ENCODE measurements at regions not wholly inside any gene's neighbourhood (a gene's known extent, or its start where the extent isn't known, plus 50 kb on each side); places are given as distances from the start of the nearest gene placed in this dataset.
"Not testable (repeated sequence)": the region's sequence is repeated elsewhere in the genome, so short reads cannot be mapped to it uniquely, and the experiment has no call there.

DNA sequence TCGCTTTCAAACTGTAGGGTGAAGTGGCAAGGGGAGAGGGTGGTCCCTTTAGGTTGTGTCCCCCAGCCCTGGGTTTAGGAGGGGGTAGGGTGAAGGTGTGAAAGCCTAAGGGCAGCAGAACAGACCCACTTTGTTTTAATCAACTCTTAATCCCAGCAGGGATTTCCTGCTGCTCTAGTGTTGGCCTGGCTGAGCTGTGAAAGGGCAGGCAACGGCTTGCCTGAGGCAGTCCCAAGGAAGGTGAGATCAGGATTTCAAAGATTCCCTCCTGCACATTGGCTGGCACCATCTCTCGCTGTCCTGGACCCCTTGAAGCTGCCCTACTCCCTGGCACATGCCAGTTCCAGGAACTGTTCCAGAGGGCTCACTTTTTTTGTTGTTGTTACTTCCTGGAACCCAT lies 221.3 kb downstream of the INSC start:
- Histone ChIP-seq H3K27me3 (ENCODE audit: control insufficient read depth in 2 of 2, insufficient read depth in 1 of 2, low read length in 1 of 2) (no peaks in the 10 kb centered on the region), H3K27ac (ENCODE audit: low read depth in 1 of 2, low read length in 1 of 2) (no peak overlapping the region), H3K4me1 (ENCODE audit: control insufficient read depth in 2 of 2, insufficient read depth in 2 of 2, low read length in 2 of 2) (no peaks in the 10 kb centered on the region), H3K36me3 (ENCODE audit: control insufficient read depth in 2 of 2, insufficient read depth in 2 of 2, low read length in 1 of 2) (no peaks in the 10 kb centered on the region), H3K4me3 (ENCODE audit: low read length in 2 of 2) (no peak overlapping the region), H3K9me3 (ENCODE audit: control insufficient read depth in 2 of 2, insufficient read depth in 1 of 2, low read length in 1 of 2) (no peaks in the 10 kb centered on the region)
- WGBS = 52% methylated on average over 3 of the region's 3 CpGs
- DNase-seq (ENCODE audit: low read depth in 6 of 9, low spot score in 9 of 9) = no peak

DNA sequence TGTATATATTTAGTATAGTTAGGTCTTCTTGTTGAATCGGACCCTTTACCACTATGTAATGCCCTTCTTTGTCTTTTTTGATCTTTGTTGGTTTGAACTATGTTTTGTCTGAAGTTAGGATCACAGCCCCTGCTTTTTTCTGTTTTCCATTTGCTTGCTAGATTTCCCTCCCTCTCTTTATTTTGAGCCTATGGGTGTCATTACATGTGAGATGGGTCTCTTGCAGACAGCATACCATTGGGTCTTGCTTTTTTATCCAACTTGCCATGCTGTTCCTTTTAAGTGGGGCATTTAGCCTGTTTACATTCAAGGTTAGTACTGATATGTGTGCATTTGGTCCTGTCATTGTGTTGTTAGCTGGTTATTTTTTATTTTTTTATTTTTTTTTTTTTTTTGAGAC lies 224.6 kb downstream of the INSC start:
- WGBS = 95% methylated on average over 1 of the region's 1 CpG
- Histone ChIP-seq H3K9me3 (ENCODE audit: control insufficient read depth in 2 of 2, insufficient read depth in 1 of 2, low read length in 1 of 2) (no peaks in the 10 kb centered on the region), H3K27me3 (ENCODE audit: control insufficient read depth in 2 of 2, insufficient read depth in 1 of 2, low read length in 1 of 2) (no peaks in the 10 kb centered on the region), H3K36me3 (ENCODE audit: control insufficient read depth in 2 of 2, insufficient read depth in 2 of 2, low read length in 1 of 2) (no peaks in the 10 kb centered on the region), H3K4me1 (ENCODE audit: control insufficient read depth in 2 of 2, insufficient read depth in 2 of 2, low read length in 2 of 2) (no peaks in the 10 kb centered on the region), H3K4me3 (ENCODE audit: low read length in 2 of 2) (no peak overlapping the region), H3K27ac (ENCODE audit: low read depth in 1 of 2, low read length in 1 of 2) (no peak overlapping the region)
- no peak for DNase-seq (ENCODE audit: low read depth in 6 of 9, low spot score in 9 of 9)

DNA sequence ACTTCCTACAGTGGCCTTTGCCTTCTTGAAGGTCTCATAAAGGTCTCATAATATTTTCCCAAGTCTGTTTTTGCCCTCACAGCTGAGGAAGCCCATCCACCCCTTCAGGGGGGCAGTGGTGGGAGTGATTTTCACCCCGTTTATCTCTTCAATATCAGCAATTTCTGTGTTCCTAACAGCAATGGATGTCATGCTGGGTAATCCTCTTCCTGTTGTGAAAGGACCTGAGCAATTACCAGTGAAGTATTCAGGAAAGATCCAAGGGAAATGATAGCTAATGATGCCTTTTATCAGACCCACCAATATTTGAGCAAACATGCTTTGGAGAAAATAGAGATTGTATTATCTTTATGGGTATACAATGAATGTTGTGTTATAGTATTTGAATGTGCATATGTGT lies 226.9 kb downstream of the INSC start:
- no peaks in the 10 kb centered on the region for H3K9me3 ChIP-seq (ENCODE audit: control insufficient read depth in 2 of 2, insufficient read depth in 1 of 2, low read length in 1 of 2)
- H3K4me1 ChIP-seq (ENCODE audit: control insufficient read depth in 2 of 2, insufficient read depth in 2 of 2, low read length in 2 of 2) = no peaks in the 10 kb centered on the region
- DNase-seq (ENCODE audit: low read depth in 6 of 9, low spot score in 9 of 9) = no peak
- H3K36me3 ChIP-seq (ENCODE audit: control insufficient read depth in 2 of 2, insufficient read depth in 2 of 2, low read length in 1 of 2) = no peaks in the 10 kb centered on the region
- no peaks in the 10 kb centered on the region for H3K27me3 ChIP-seq (ENCODE audit: control insufficient read depth in 2 of 2, insufficient read depth in 1 of 2, low read length in 1 of 2)
- H3K27ac ChIP-seq (ENCODE audit: low read depth in 1 of 2, low read length in 1 of 2) = no peak overlapping the region
- 39% methylated on average over 1 of the region's 1 CpG for WGBS
- H3K4me3 ChIP-seq (ENCODE audit: low read length in 2 of 2) = no peak overlapping the region

DNA sequence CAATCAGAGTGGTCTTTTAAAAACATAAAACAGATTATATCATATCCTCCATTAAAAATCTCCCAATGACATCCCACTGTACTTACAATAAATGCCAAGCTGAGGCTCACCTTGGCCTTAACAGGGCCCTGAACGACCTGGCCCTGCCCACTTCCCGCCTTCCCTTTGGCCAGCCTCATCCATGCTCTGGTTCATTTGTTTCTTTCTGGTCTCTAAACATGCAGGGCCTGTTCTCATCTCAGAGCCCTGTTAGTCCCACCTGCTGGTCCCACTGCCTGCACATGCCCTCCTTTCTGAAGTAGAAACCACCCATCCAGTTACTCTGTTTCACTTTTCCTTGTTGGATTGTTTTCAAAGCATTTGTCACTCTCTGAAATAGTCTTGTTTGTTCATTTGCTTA lies 227.4 kb downstream of the INSC start:
- H3K27ac ChIP-seq (ENCODE audit: low read depth in 1 of 2, low read length in 1 of 2) = no peak overlapping the region
- 59% methylated on average over 2 of the region's 2 CpGs for WGBS
- no peaks in the 10 kb centered on the region for H3K36me3 ChIP-seq (ENCODE audit: control insufficient read depth in 2 of 2, insufficient read depth in 2 of 2, low read length in 1 of 2)
- DNase-seq (ENCODE audit: low read depth in 6 of 9, low spot score in 9 of 9) = no peak
- no peaks in the 10 kb centered on the region for H3K27me3 ChIP-seq (ENCODE audit: control insufficient read depth in 2 of 2, insufficient read depth in 1 of 2, low read length in 1 of 2)
- H3K4me1 ChIP-seq (ENCODE audit: control insufficient read depth in 2 of 2, insufficient read depth in 2 of 2, low read length in 2 of 2) = no peaks in the 10 kb centered on the region
- H3K4me3 ChIP-seq (ENCODE audit: low read length in 2 of 2) = no peak overlapping the region
- no peaks in the 10 kb centered on the region for H3K9me3 ChIP-seq (ENCODE audit: control insufficient read depth in 2 of 2, insufficient read depth in 1 of 2, low read length in 1 of 2)

DNA sequence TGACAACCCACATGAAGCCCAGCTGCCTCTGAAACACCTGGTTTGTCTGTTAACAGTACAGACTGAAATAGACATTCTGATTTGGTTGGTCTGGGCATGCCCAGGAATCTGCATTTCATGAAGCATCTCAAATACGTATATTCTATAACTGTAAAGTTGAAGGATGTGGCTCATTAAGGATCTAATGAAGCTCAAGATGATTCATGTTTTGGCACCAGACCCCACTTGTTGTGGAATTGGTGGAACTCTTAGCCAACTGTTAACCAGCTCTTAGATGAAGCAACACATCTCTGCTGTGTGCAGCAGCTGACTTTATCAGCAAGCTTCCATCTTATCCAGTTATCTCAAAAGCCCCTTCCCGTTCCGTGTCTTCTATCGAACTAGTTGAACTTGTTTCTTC lies 232.2 kb downstream of the INSC start:
- Histone ChIP-seq H3K9me3 (ENCODE audit: control insufficient read depth in 2 of 2, insufficient read depth in 1 of 2, low read length in 1 of 2) (no peaks in the 10 kb centered on the region), H3K27ac (ENCODE audit: low read depth in 1 of 2, low read length in 1 of 2) (no peak overlapping the region), H3K36me3 (ENCODE audit: control insufficient read depth in 2 of 2, insufficient read depth in 2 of 2, low read length in 1 of 2) (no peaks in the 10 kb centered on the region), H3K27me3 (ENCODE audit: control insufficient read depth in 2 of 2, insufficient read depth in 1 of 2, low read length in 1 of 2) (no peaks in the 10 kb centered on the region), H3K4me1 (ENCODE audit: control insufficient read depth in 2 of 2, insufficient read depth in 2 of 2, low read length in 2 of 2) (no peaks in the 10 kb centered on the region), H3K4me3 (ENCODE audit: low read length in 2 of 2) (no peak overlapping the region)
- WGBS = 91% methylated on average over 4 of the region's 4 CpGs
- DNase-seq (ENCODE audit: low read depth in 6 of 9, low spot score in 9 of 9) = no peak

DNA sequence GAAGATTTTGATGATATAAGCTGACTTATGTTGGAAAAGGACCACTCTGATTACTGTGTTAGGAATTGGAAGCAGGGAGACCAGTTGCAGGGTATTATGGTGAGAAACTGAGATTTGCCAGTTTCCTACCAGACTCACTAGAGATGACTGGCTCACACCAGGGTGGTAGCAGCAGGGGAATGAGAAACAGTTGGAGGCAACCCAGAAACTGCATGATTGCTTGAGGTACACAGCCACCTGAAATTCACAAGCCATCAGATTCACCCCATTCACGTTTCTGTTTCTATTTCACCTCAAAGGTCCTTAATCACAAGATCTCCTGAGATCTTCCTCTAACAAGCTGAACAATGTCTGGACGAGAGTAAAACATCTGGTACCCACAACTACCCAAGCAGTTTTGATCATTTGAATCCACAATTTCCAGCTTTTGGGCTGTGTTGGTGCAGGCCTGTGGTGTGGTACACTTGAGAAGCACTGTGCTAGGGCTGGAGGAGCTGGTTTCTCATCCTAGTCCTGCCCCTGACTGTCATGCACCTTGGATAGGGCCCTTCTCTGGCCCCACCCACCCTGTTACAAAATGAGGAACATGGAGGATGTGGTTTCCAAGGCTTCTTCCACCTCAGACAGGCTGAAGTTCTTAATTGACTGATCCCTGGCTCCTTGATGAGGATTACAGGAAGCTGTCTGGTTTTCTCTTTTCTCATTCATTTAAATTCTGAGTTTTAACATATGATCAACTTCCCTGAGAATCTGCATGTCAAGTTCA lies 233.4 kb downstream of the INSC start:
- Histone ChIP-seq H3K4me1 (ENCODE audit: control insufficient read depth in 2 of 2, insufficient read depth in 2 of 2, low read length in 2 of 2) (no peaks in the 10 kb centered on the region), H3K9me3 (ENCODE audit: control insufficient read depth in 2 of 2, insufficient read depth in 1 of 2, low read length in 1 of 2) (no peaks in the 10 kb centered on the region), H3K27ac (ENCODE audit: low read depth in 1 of 2, low read length in 1 of 2) (no peak overlapping the region), H3K36me3 (ENCODE audit: control insufficient read depth in 2 of 2, insufficient read depth in 2 of 2, low read length in 1 of 2) (no peaks in the 10 kb centered on the region), H3K4me3 (ENCODE audit: low read length in 2 of 2) (no peak overlapping the region), H3K27me3 (ENCODE audit: control insufficient read depth in 2 of 2, insufficient read depth in 1 of 2, low read length in 1 of 2) (no peaks in the 10 kb centered on the region)
- WGBS = 68% methylated on average over 2 of the region's 2 CpGs
- peak in 1 of 9 donors; percentile 6 for DNase-seq (ENCODE audit: low read depth in 6 of 9, low spot score in 9 of 9)

DNA sequence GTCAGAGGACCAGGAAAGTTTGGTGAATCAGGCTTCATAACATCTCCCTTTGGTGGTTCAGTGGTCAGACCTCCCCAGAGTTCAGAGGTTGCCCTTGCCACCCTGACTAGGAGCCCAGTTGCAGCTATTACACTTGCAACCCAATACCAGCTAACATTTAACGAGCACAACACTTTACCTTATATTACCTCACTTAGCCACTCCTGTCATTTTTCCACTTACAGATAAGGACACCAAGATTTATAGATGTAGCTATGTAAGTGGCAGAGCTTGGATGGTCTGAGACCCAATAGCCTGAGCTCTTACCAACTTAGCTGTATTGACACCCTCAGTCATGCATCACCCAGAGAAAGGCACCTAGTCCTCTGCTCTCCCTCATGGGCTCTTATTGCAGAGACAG lies 234.7 kb downstream of the INSC start:
- Histone ChIP-seq H3K36me3 (ENCODE audit: control insufficient read depth in 2 of 2, insufficient read depth in 2 of 2, low read length in 1 of 2) (no peaks in the 10 kb centered on the region), H3K27ac (ENCODE audit: low read depth in 1 of 2, low read length in 1 of 2) (no peak overlapping the region), H3K9me3 (ENCODE audit: control insufficient read depth in 2 of 2, insufficient read depth in 1 of 2, low read length in 1 of 2) (no peaks in the 10 kb centered on the region), H3K4me3 (ENCODE audit: low read length in 2 of 2) (no peak overlapping the region), H3K27me3 (ENCODE audit: control insufficient read depth in 2 of 2, insufficient read depth in 1 of 2, low read length in 1 of 2) (no peaks in the 10 kb centered on the region), H3K4me1 (ENCODE audit: control insufficient read depth in 2 of 2, insufficient read depth in 2 of 2, low read length in 2 of 2) (no peaks in the 10 kb centered on the region)
- no peak for DNase-seq (ENCODE audit: low read depth in 6 of 9, low spot score in 9 of 9)
- 90% methylated on average over 1 of the region's 1 CpG for WGBS

DNA sequence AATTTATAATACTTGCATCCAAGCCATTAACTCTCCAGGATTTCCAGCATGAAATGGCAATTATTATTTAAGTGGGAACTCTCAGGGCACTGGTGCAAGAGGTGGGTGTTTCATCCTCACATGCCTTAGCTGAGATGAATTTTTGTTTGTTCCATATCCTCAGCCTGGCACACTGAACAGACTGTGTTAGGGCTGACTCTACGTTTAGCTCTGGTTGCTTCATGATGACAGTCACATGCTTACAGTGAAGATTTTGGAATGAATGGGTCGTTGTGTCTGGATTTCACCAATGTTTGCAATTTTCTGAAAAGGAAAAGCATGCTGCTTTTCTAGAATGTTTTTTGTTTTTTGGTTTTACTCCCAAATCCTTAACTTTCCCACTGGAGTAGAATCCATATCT lies 246.6 kb downstream of the INSC start:
- no peaks in the 10 kb centered on the region for H3K27me3 ChIP-seq (ENCODE audit: control insufficient read depth in 2 of 2, insufficient read depth in 1 of 2, low read length in 1 of 2)
- no peaks in the 10 kb centered on the region for H3K9me3 ChIP-seq (ENCODE audit: control insufficient read depth in 2 of 2, insufficient read depth in 1 of 2, low read length in 1 of 2)

DNA sequence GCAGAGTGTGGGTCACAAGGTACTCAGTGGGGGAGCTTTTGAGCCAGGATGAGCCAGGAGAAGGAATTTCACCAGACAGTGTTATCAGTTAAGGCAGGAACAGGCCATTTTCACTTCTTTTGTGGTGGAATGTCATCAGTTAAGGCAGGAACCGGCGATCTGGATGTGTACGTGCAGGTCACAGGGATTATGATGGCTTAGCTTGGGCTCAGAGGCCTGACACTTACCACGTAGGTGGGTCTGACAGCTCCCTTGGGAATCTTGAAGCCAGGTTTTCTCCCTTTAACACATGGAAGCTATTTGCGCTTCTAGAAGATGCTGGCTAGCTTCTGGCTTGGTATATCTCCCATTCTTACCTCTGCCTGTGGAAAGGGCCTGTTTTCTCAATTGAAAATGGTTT lies 250.6 kb downstream of the INSC start:
- not testable (repeated sequence) for DNase-seq (ENCODE audit: low read depth in 6 of 9, low spot score in 9 of 9); H3K27me3 ChIP-seq (ENCODE audit: control insufficient read depth in 2 of 2, insufficient read depth in 1 of 2, low read length in 1 of 2); H3K27ac ChIP-seq (ENCODE audit: low read depth in 1 of 2, low read length in 1 of 2); H3K4me3 ChIP-seq (ENCODE audit: low read length in 2 of 2); H3K36me3 ChIP-seq (ENCODE audit: control insufficient read depth in 2 of 2, insufficient read depth in 2 of 2, low read length in 1 of 2); H3K4me1 ChIP-seq (ENCODE audit: control insufficient read depth in 2 of 2, insufficient read depth in 2 of 2, low read length in 2 of 2); H3K9me3 ChIP-seq (ENCODE audit: control insufficient read depth in 2 of 2, insufficient read depth in 1 of 2, low read length in 1 of 2)
- WGBS = 89% methylated on average over 5 of the region's 5 CpGs

More for the DNA sequence above, 246.6 kb downstream of the INSC start:
- Histone ChIP-seq H3K36me3 (ENCODE audit: control insufficient read depth in 2 of 2, insufficient read depth in 2 of 2, low read length in 1 of 2) (no peaks in the 10 kb centered on the region), H3K27ac (ENCODE audit: low read depth in 1 of 2, low read length in 1 of 2) (no peak overlapping the region), H3K4me3 (ENCODE audit: low read length in 2 of 2) (no peak overlapping the region), H3K4me1 (ENCODE audit: control insufficient read depth in 2 of 2, insufficient read depth in 2 of 2, low read length in 2 of 2) (no peaks in the 10 kb centered on the region)
- no peak for DNase-seq (ENCODE audit: low read depth in 6 of 9, low spot score in 9 of 9)
- 89% methylated on average over 2 of the region's 2 CpGs for WGBS
